ENCODE measurements at regions not wholly inside any gene's neighbourhood (a gene's known extent, or its start where the extent isn't known, plus 50 kb on each side); places are given as distances from the start of the nearest gene placed in this dataset.

- H3K4me1 Mint-ChIP-seq: no peaks in the 10 kb centered on the region
- no peaks in the 10 kb centered on the region for H3K27me3 Mint-ChIP-seq (ENCODE audit: low read depth)
- no peak overlapping the region for H3K27ac Mint-ChIP-seq
- no peak for TF ChIP-seq CTCF (IDR thresholded peaks at IDR 0.05; ENCODE audit: unreplicated experiment in 3 of 3)
- H3K36me3 Mint-ChIP-seq (ENCODE audit: low read depth): no peaks in the 10 kb centered on the region
- H3K4me3 Mint-ChIP-seq: no peak overlapping the region
- peaks cover 7% of the 10 kb centered on the region for H3K9me3 Mint-ChIP-seq
Observed at GRCh38 chr1:217188280-217189237, 442.3 kb downstream of the GPATCH2 start.

GRCh38 chr1:217186664-217187063, 444.2 kb downstream of the GPATCH2 start:
- Mint-ChIP-seq H3K9me3 (peaks cover 7% of the 10 kb centered on the region), H3K27ac (no peak overlapping the region), H3K4me1 (peaks cover under 1% of the 10 kb centered on the region), H3K36me3 (ENCODE audit: low read depth) (no peaks in the 10 kb centered on the region), H3K27me3 (ENCODE audit: low read depth) (no peaks in the 10 kb centered on the region), H3K4me3 (no peak overlapping the region)
- TF ChIP-seq CTCF (IDR thresholded peaks at IDR 0.05; ENCODE audit: unreplicated experiment in 3 of 3): no peak

- Mint-ChIP-seq H3K27me3 (ENCODE audit: low read depth) (no peaks in the 10 kb centered on the region), H3K36me3 (ENCODE audit: low read depth) (no peaks in the 10 kb centered on the region), H3K4me3 (no peak overlapping the region), H3K4me1 (peaks cover 7% of the 10 kb centered on the region), H3K27ac (no peak overlapping the region), H3K9me3 (peaks cover 7% of the 10 kb centered on the region)
- TF ChIP-seq CTCF (IDR thresholded peaks at IDR 0.05; ENCODE audit: unreplicated experiment in 3 of 3): no peak
Observed at GRCh38 chr1:217184854-217185253, 446.0 kb downstream of the GPATCH2 start.

GRCh38 chr1:217182992-217183391, 447.9 kb downstream of the GPATCH2 start:
- peaks cover 7% of the 10 kb centered on the region for H3K9me3 Mint-ChIP-seq
- H3K4me3 Mint-ChIP-seq: no peak overlapping the region
- TF ChIP-seq CTCF (IDR thresholded peaks at IDR 0.05; ENCODE audit: unreplicated experiment in 3 of 3): no peak
- no peaks in the 10 kb centered on the region for H3K36me3 Mint-ChIP-seq (ENCODE audit: low read depth)
- no peak overlapping the region for H3K27ac Mint-ChIP-seq
- no peaks in the 10 kb centered on the region for H3K27me3 Mint-ChIP-seq (ENCODE audit: low read depth)
- H3K4me1 Mint-ChIP-seq: peaks cover 7% of the 10 kb centered on the region

- Mint-ChIP-seq H3K27me3 (ENCODE audit: low read depth) (no peaks in the 10 kb centered on the region), H3K4me3 (no peak overlapping the region)
- TF ChIP-seq CTCF (IDR thresholded peaks at IDR 0.05; ENCODE audit: unreplicated experiment in 3 of 3): no peak
Observed at GRCh38 chr1:217181756-217182155, 449.1 kb downstream of the GPATCH2 start.

More at GRCh38 chr1:217181756-217182155, 449.1 kb downstream of the GPATCH2 start:
- Mint-ChIP-seq H3K36me3 (ENCODE audit: low read depth) (no peaks in the 10 kb centered on the region), H3K27ac (peak overlapping the region in 1 of 3 experiments; percentile 35), H3K9me3 (no peaks in the 10 kb centered on the region), H3K4me1 (peaks cover 7% of the 10 kb centered on the region)
